HG02870 (cell line): ENCODE measurements at regions not wholly inside any gene's neighbourhood (a gene's known extent, or its start where the extent isn't known, plus 50 kb on each side); places are given as distances from the start of the nearest gene placed in this dataset.
"Not testable (repeated sequence)": the region's sequence is repeated elsewhere in the genome, so short reads cannot be mapped to it uniquely, and the experiment has no call there.

Source experiments
- ATAC-seq: cut with Tn5 transposase; IDR thresholded peaks from one replicate; pipeline ENCODE4 v1.9.1; 2021; ENCODE audit warnings: mild to moderate bottlenecking, moderate library complexity; ENCODE audit not compliant: unreplicated experiment

DNA sequence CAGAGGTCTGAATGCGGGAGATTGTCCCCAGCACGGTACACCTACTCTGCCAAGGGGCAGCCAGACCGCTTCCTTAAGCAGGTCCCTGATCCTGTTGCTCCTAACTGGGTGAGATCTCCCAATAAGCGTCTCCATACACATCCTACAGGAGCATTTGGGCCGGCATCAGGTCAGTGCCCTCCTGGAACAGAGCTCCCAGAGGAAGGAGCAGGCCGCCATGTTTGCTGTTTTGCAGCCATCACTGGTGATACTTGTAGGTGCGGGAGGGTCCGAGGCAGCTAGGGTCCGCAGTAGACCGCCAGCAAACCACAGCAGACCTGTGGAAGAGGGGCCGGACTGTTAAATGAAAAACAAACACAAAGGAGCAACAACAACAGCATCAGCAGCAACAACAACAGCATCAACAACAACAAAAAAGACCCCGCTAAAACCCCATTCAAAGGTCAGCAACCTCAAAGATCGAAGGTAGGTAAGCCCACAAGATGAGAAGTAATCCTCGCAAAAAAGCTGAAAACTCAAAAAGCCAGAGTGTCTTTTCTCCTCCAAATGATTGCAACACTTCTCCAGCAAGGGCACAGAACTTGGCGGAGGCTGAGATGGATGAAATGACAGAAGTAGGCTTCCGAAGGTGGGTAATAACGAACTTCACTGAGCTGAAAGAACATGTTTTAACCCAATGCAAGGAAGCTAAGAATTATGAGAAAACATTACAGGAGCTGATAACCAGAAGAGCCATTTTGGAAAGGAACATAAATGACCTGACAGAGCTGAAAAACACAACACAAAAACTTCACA lies 79.0 kb upstream of the CDH7 start:
- ATAC-seq: no peak

- ATAC-seq: not testable (repeated sequence)
These were observed 80.7 kb upstream of the CDH7 start for GRCh38 chr18:65670145-65670544.

DNA sequence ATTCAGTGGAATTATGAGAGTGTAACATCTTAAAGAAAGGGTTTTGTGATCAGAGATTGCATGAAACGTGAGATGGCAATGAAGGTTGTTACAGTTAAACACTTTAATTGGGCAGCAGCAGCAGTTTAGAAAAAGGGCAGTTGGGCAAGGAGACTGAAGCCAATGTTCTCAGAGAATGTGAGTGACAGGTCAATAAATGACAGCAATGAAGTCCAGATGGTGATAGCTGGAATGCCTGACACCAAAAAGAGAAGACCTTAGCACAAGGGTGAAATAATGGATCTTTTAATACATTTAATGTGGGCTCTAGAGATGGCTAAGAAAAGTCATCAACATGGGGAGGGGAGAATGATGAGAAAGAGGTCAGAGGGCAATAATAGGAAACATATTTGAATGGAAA lies 89.4 kb upstream of the CDH7 start:
- ATAC-seq: no peak

- ATAC-seq: no peak
These were observed 90.9 kb upstream of the CDH7 start for GRCh38 chr18:65659912-65660311.

- no peak for ATAC-seq
These were observed 91.5 kb upstream of the CDH7 start for GRCh38 chr18:65659312-65659711.

DNA sequence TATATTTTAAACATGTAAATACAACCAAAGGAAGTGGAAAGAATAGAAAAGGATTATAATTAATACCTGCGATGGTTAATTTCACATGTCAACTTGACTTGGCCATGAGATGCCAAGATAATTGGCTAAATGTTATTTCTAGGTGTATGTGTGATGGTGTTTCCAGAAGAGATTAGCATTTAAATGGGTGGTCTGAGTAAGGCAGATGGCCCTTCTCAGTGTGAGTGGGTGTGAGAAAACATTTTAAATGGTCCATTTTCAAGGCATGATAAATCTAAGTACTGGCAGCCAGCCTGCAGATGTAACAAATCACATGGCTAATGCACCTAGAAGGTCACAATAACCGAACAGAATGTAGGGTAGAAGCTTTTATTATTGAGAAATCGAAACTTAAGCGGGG lies 99.6 kb upstream of the CDH7 start:
- no peak for ATAC-seq

DNA sequence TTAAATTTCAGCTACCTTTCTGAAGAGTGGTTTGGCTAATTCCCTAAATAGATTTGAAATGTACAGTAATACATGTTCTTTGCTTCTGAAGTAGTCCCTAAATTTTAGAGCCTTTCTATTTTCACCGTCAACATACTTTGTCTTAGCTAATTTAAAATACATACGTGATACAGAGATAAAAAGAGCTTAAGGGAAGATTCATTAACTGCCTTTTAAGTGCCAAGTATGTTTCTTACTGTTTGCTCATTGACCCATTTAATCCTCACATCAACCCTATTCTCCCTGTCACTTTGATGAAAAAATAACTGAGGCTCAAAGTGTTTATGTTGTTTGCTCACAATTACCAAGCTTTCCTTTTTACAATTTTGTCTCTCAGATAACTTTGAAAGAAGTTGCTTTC lies 118.6 kb upstream of the CDH7 start:
- no peak for ATAC-seq

DNA sequence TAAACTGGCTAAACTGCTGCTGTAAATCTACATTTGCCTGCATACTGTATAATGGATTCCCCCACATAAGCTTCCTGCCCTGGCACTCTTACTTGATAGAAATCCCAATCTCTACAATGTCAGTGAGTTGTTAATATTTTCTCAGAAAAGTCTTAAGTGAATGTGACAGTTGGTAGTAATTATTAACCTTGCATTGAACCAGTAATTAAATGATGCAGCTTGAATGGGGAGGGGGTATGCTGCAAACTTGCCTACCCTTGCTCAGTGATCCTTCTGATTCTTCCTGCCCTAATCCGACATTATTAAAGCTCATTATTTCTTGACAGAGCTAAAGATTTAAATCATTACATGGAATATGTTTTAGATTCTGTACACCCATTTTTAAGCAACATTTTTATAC lies 119.0 kb upstream of the CDH7 start:
- no peak for ATAC-seq

DNA sequence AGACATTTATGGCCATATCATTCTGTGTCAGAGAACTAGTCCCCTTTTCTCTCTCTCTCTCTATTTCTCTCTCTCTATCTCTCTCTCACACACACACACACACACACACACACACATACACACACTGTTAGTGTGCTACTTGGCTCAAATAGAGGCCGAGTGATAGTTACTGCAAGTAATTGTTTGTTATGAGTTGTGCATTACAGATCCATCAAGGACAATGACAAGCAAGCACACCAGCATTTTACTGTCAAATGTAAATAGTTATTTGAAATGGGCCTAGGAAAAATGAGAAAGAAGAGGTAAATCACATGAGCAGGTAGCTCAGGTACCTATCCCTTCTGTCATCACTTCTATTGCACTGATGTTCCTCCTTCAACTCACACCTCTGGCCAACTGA lies 122.4 kb upstream of the CDH7 start:
- ATAC-seq: no peak

- ATAC-seq: no peak
These were observed 127.1 kb upstream of the CDH7 start for GRCh38 chr18:65623676-65624075.

DNA sequence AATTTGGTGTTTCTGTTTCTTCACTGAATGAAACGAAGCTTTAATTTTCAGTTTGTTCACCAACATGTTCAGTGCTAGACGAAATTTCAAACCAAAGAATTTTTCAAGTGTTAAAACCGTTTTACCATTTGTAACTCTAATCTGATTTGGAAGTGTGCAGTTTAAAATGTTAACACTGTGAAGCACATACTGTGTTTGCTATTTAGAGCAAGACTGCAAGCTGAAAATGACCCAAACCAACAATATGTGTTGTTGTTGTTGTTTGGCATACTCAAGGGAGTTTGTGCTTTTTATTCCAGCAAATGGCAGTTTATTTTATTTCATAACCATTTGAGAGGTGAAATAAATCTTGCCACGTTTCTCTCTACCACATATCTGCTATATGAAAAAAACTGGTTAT lies 128.4 kb upstream of the CDH7 start:
- no peak for ATAC-seq

GRCh38 chr18:65620076-65620696 lies 130.6 kb upstream of the CDH7 start:
- ATAC-seq: no peak

- no peak for ATAC-seq
These were observed 139.9 kb upstream of the CDH7 start for GRCh38 chr18:65610939-65611338.

GRCh38 chr18:65608471-65608870 lies 142.3 kb upstream of the CDH7 start:
- no peak for ATAC-seq

- ATAC-seq: no peak
These were observed 143.7 kb upstream of the CDH7 start for GRCh38 chr18:65607161-65607560.

- ATAC-seq: no peak
These were observed 144.2 kb upstream of the CDH7 start for GRCh38 chr18:65606551-65607130.

- not testable (repeated sequence) for ATAC-seq
These were observed 145.5 kb upstream of the CDH7 start for GRCh38 chr18:65605352-65605751.

GRCh38 chr18:65601775-65602174 lies 149.0 kb upstream of the CDH7 start:
- no peak for ATAC-seq

DNA sequence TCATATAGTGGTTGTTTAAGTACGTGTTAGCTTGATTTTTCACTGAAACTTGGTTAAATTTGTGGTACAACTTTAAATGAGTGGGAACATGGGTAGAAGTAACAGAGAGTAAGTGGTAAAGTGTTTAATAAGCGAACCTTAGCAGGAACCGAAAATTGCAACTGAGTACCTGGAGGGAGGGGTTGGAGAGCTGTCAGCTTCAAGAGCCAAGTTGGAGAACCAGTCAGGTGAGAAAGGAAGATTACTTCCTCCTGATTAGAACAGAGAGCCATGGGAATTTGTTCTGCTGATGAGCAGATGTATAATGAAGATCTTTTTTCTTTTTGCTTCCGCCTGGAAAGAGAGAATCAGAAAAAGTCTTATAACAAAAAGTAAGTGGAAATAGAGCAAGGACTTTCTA lies 158.4 kb upstream of the CDH7 start:
- no peak for ATAC-seq

- ATAC-seq: no peak
These were observed 163.3 kb upstream of the CDH7 start for GRCh38 chr18:65587491-65587890.

DNA sequence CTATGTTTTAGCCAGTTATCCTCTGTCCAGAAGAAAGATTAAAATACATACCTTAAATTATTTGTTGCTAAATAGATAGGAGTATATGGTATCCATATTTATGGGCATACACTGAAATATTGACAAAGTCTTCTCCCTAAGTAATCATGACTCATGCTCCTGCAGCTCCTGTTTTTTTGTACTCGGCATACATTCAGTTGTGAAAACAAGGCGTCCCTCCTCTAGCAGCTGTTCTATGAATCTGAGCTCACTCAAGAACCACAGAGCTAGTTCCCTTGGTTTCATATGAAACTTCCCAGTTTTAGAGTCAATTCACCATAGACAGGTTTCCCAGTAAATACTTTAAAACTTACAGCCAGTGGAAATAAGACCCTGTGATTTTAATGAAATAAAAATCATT lies 168.7 kb upstream of the CDH7 start:
- ATAC-seq: not testable (repeated sequence)

- no peak for ATAC-seq
These were observed 181.9 kb upstream of the CDH7 start for GRCh38 chr18:65568866-65569265.
